Mucosa of gallbladder (tissue), 1 donor: ENCODE measurements at regions not wholly inside any gene's neighbourhood (a gene's known extent, or its start where the extent isn't known, plus 50 kb on each side); places are given as distances from the start of the nearest gene placed in this dataset.
"Not testable (repeated sequence)": the region's sequence is repeated elsewhere in the genome, so short reads cannot be mapped to it uniquely, and the experiment has no call there.

Experiments
- DNase-seq: peaks from one replicate; pipeline ENCODE4 v3.0.0-alpha.2; 2020; ENCODE audit warnings: low spot score
- donor health status: DM: no; HTN: no; CAD: no.

DNA sequence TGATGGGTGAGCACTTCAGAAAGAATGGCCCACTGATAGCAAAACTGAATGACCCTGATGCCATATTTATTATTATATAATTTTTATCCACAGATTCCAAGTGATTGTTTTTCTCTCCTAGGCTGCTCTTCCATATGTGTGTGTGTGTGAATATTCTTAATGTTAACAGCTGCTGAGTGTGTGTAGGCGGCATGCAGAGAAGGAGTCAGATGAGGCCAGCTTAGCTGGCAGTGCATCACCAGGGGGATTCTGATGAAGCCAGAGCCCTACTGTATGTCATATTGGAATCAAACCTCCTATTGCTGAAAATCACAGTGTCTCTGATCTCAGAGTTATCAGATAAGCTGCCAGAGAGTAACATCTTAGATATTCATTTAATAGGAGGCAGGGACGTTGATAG, 177.1 kb downstream of the DMAC1 start:
- DNase-seq = no peak

DNA sequence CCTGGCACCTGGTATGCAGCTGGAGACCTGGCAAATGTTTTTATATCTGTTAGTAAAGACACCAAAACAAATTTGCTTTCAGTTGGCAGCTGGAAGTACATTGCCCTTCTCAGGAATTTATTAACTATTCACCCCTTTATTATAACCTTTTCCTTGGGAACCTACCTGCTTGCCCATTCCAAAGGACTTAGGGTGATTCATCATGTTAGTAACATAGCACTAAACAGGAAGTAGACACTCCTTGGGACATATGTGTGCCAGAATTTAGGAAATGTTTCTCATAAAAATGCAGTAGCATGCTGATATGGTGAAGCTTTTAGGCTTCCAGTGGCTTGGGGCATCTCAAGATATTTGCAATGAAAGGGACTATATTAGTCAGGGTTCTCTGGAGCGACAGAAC, 184.2 kb downstream of the DMAC1 start:
- no peak for DNase-seq

- DNase-seq = no peak
Measured at GRCh38 chr9:7613931-7614330, 185.6 kb downstream of the DMAC1 start.

DNA sequence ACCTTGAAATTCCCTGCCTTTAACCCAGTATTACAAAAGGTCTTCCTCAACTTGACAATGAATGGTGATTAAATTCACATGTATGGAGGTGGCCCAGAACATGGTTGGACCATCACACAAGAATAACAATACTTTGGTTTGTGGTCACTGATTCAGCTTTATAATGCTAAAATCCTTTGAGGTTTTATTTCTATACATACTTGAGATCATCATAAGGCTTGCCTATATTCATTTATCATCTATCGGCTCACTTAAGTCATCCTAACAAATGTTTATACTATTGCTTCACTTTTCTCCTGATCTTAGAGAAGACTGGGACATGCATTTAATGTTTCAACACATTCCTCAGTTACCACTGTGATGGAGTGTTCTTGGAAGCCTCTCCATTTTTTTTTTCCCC, 191.3 kb downstream of the DMAC1 start:
- no peak for DNase-seq

DNA sequence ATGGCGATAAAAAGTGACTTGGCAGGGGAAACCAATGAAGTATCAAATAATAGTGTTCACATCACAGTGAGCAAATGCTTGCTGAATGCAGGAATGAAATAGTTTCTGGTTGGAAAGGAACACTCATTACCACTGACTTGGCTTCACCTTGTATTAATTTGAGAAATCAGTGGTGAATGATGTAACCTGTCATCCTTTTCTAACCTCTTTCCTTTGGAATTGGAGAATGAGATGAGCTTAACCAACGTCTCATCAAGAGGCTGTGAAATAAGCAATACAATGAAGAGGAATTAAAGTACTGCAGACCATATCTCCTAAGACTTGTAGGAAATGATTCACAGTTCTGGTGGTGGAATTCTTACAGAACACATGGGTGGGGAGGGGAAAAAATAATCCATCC, 192.2 kb downstream of the DMAC1 start:
- no peak for DNase-seq

- DNase-seq = no peak
Measured at GRCh38 chr9:7606591-7606990, 193.0 kb downstream of the DMAC1 start.

DNA sequence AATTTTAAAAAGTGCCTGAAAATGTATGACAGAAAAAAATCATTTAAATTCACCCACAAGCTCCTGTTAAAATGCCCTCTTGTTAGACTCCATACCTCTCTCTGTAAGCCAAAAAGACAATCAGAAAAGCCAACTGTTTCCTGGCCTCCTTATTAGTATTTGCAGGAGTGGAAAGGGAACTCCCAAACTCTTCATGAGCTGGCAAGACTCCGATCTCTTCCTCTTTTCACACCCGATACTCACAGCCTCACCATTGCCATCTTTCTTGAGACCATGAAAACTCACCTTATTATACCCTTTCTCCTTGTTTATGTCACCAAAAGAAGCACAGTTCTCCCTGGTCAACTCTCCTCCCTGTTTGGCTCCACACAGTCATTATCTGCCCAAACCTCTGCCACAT, 197.8 kb downstream of the DMAC1 start:
- no peak for DNase-seq

DNA sequence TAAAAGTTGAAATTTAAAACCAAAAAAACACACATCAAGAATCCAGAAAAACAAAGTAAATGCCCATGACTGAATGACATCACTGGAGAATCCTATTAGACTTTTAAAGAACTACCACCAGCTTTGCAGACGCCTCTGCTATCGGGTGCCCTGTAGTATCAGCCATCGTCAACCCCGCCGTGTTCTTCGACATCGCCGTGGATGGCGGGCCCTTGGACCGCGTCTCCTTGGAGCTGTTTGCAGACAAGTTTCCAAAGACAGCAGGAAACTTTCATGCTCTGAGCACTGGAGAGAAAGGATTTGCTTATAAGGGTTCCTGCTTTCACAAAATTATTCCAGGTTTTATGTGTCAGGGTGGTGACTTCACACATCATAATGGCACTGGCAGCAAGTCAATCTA, 201.9 kb downstream of the DMAC1 start:
- no peak for DNase-seq

DNA sequence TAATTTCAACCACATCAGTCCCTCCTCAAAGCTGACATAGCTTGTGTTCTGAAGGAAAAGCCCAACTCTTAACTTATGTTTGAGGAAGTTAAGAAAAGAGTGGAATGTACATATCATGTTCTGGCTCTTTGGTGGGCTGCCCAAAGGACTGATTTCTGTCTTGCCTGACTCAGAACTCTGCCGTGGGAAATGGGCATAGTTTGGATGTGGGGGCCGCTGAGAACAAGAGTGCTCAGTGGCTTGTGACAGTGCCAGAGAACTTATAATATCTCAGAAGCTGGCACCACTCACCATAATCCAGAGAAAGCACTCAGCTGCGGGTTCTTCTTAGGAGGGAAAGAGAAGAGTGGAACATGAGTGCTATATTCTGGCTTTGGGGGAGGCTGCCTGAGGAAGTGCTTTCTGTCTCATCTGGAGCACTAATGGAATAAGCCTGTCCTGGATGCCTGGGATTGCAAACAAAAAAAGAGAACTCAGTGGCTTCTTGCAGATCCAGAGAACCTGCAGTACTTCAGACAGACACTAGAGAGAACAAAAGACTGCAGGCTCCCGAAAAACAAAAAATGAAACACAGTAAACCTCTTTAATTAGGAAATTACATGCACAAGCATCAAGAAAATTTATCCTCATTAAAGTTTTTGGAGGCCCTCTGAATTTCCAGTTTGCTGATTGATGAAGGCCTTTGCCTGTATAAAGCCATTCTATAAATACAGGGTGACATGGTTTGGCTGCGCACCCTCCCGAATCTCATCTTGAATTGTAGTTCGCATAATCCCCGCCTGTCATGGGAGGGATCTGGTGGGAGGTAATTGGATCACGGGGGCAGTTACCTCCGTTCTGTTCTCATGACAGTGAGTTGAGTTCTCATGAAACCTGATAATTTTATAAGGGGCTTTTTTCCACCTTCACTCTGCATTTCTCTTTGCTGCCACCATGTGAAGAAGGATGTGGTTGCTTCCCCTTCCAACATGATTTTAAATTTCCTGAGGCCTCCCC, 207.0 kb downstream of the DMAC1 start:
- no peak for DNase-seq

DNA sequence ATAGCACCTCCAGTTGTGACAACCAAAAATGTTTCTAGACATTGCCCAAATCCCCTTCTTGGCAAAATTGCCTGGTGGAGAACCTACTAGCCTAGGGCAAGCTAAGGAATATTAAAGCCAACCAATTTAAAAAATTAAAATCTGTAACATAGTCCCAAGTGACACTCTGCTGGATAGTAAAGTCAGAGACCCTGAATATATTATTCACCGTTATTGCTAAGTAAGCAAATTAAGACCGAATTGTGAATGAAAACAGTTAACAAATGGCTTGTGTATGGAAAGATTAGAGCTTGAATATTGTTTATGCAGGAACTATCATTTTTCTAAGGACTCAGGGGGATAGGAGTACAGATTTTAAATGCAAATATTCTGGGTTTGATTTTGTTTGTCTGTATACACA, 208.1 kb downstream of the DMAC1 start:
- DNase-seq = no peak

DNA sequence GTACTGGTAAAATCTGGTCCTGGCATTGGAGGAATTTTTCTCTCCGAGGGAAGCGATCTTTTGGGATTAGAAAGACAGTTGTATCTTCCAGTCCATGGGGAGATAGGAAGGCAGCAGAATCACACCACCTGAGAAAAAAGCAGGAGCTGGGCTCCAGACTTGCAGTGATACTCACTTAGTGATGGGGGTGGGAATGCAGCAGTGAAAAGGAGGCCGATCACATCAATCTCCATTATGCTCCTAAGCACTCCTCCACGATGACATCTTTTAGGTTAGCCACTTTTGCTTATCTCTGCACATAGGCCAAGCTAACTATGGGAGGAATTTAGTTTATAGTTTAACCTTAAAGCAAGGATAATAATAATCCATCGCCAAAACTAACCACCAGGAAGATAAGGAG, 219.0 kb downstream of the DMAC1 start:
- DNase-seq = no peak

DNA sequence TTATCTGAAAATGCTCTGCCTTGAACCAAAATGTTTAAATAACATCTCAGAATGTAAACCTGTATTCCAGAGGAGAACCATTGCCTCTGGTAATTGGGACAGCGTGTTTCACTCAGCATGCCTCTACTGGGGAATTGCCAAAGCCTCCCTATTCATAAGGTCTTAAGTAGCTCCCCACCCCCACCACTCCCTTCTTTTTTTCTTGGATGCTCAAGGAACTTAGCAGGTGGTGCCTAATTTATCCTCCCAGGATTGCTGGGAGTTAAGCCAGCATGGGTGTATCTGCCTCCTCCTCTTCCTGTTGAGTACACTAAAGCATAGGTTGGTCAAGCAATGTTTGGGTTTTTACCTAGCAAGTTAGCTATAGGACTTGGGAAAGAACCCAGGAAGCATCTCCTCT, 220.2 kb downstream of the DMAC1 start:
- DNase-seq = no peak

DNA sequence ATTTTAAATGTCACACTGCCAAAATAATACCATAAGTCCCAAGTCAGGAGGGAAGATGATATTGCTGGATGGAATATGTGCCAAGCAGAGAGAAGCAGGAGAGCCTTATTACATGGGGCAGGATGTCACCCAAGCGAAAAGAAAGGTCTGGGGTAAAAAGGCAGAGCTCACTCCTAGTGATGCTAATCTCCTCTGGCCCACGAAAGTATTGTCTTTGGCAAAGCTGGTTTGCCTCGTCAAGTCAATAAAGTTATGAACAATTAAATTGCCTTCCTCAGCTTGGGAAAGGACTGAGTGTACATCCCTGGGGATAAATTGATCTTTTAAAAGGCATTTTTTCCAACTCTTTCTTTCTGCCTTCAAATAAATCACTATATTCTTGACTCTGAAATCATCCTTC, 220.6 kb downstream of the DMAC1 start:
- no peak for DNase-seq

GRCh38 chr9:7570107-7570720, 229.4 kb downstream of the DMAC1 start:
- peak; percentile 53 for DNase-seq

- no peak for DNase-seq
Measured at GRCh38 chr9:7567687-7568086, 231.9 kb downstream of the DMAC1 start.

DNA sequence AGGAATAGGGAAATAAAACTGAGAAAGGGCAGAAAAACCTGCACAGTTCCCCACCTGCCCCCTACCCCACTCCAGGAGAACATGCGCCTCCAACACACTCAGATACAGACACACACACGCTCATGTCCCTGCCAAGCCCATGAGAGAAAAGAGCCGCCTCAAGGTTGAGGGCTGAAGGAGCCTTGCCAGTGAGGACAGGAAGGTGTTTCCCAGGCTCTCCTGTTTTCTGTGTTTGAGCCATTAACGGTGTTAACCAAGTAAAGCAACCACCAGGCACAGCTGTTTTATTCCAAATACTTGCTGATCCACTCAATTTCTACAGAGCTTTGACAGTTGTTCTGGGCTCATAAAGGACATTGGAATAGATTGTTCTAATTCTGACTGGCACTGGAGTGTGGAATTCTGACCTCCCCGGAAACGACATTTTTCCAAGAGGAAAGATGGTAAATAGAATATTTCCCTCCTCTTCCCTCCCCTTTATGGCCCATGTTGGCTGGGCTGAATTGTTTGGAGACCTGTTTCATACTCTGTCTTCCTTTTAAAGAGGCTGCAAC, 238.0 kb downstream of the DMAC1 start:
- no peak for DNase-seq

DNA sequence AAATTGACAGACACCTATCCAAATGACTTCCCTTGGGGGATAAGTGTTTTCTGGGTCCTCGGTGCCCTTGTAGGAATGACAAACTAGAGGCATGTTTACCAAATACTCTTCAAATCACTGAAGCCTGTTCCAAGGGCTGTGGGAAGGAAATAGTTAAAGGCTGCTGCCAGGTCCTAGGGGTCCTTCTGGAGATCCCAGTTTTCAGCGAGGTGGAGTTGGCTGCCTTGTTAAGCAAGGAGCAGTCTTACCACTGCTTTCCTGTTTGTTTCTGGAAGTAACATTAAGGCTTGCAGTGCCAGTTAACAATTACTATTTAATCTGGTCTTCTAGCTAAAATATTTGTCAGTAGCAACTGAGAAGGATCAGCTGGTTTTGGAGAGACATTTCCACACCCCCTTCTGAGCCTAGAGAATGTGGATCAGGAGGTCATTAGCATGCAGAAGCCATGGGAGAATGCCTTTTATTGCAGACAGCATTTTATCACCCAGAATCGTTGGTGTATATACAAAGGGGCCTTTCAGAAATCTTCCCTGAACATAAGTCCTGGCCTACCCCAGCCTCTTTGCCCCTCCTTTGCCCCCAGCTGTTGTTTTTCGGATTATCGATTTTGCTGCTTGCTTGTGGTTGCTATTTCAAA, 238.8 kb downstream of the DMAC1 start:
- no peak for DNase-seq

GRCh38 chr9:7554699-7555098, 244.9 kb downstream of the DMAC1 start:
- DNase-seq = no peak

DNA sequence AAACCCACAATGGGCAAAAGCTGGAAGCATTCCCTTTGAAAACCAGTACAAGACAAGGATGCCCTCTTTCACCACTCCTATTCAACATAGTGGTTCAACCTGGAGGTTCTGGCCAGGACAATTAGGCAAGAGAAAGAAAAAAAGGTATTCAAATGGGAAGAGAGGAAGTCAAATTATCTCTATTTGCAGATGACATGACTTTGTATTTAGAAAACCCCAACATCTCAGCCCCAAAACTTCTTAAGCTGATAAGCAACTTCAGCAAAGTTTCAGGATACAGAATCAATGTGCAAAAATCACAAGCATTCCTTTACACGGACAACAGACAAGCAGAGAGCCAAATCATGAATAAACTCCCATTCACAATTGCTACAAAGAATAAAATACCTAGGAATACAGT, 246.9 kb downstream of the DMAC1 start:
- DNase-seq = not testable (repeated sequence)

DNA sequence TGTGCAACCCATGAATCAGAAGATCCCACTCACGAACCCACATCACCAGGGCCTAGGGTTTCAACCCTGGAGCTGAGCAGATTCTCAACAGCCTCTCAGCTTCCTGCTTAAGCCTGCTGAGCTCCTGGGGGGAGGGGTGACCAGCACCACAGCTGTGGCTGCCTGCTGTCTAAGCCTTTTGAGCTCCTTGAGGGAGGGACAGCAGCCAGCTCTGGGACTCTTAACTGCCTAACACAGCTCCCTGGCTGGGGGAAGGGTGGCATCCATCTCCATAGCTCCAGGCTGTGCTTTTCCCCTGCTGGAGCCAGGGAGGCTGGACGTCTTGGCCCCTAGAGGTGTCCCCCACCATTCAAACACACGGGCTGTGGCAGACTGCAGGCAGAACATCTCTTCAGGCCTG, 250.3 kb downstream of the DMAC1 start:
- DNase-seq = no peak

GRCh38 chr9:7546261-7546660, 253.3 kb downstream of the DMAC1 start:
- DNase-seq = no peak

- no peak for DNase-seq
Measured at GRCh38 chr9:7545371-7546165, 254.0 kb downstream of the DMAC1 start.
